GM12878 (cell line): ENCODE measurements at regions not wholly inside any gene's neighbourhood (a gene's known extent, or its start where the extent isn't known, plus 50 kb on each side); places are given as distances from the start of the nearest gene placed in this dataset.

ENCODE experiments used
- BACH1 ChIP-seq: fragments of 450-650 bp; IDR thresholded peaks from 2 replicates; pipeline ENCODE4 v1.6.1; 2017; ENCODE audit warnings: mild to moderate bottlenecking, borderline replicate concordance
- CREB1 ChIP-seq: IDR thresholded peaks from 2 replicates; pipeline ENCODE4 v1.6.1; 2012; ENCODE audit warnings: low read depth, mild to moderate bottlenecking, inconsistent platforms
- ETV6 ChIP-seq, 2 experiments: fragments of 450-650 bp in 1 of 2; IDR thresholded peaks in 1 of 2; conservative IDR thresholded peaks in 1 of 2; 2 replicates each; pipeline ENCODE4 v1.6.1; 2014; ENCODE audit warnings: antibody characterized with exemption in 1 of 2, borderline replicate concordance in 1 of 2, low read depth in 1 of 2, mild to moderate bottlenecking in 1 of 2, moderate library complexity in 1 of 2
- EZH2 ChIP-seq: IDR thresholded peaks from 2 replicates; pipeline ENCODE4 v1.6.1; 2012; ENCODE audit warnings: low read depth, mild to moderate bottlenecking, control low read depth, inconsistent platforms, low read length, borderline replicate concordance; ENCODE audit not compliant: control insufficient read depth
- KDM1A ChIP-seq: fragments of 200-600 bp; sonication (generic); IDR thresholded peaks from 2 replicates; pipeline ENCODE4 v1.6.1; 2016; ENCODE audit warnings: borderline replicate concordance
- POLR2A ChIP-seq: IDR thresholded peaks from 2 replicates; pipeline ENCODE4 v1.6.1; 2011; ENCODE audit warnings: low read depth, mild to moderate bottlenecking, low read length
- POLR2AphosphoS5 ChIP-seq: IDR thresholded peaks from 2 replicates; pipeline ENCODE4 v1.6.1; 2011; ENCODE audit warnings: mild to moderate bottlenecking, low read length, inconsistent platforms
- SMC3 ChIP-seq: IDR thresholded peaks from 2 replicates; pipeline ENCODE4 v1.6.1; 2011; ENCODE audit warnings: low read length, improper control_type of control experiment, borderline replicate concordance
- SPI1 ChIP-seq: IDR thresholded peaks from 2 replicates; pipeline ENCODE4 v1.6.1; 2011; ENCODE audit warnings: low read depth, mild to moderate bottlenecking, low read length, moderate library complexity, borderline replicate concordance; ENCODE audit not compliant: insufficient read depth
- SUPT20H ChIP-seq: IDR thresholded peaks from 2 replicates; pipeline ENCODE4 v1.6.1; 2011; ENCODE audit warnings: low read depth, mild to moderate bottlenecking, low read length, moderate library complexity, borderline replicate concordance; ENCODE audit not compliant: control insufficient read depth
- TAF1 ChIP-seq: IDR thresholded peaks from 2 replicates; pipeline ENCODE4 v1.6.1; 2011; ENCODE audit warnings: mild to moderate bottlenecking, low read depth, low read length, borderline replicate concordance
- ZNF384 ChIP-seq: IDR thresholded peaks from 2 replicates; pipeline ENCODE4 v1.6.1; 2012; ENCODE audit warnings: low read depth, mild to moderate bottlenecking, low read length, improper control_type of control experiment, borderline replicate concordance
- ZSCAN29 ChIP-seq: fragments of 450-650 bp; IDR thresholded peaks from 2 replicates; pipeline ENCODE4 v1.6.1; 2017; ENCODE audit warnings: mild to moderate bottlenecking, moderate library complexity
- TF ChIP-seq, protein P1 (sequence below), 3 experiments: IDR thresholded peaks in 2 of 3; conservative IDR thresholded peaks in 1 of 3; 2 replicates each; pipeline ENCODE4 v1.5.1; 2011; ENCODE audit warnings: low read depth in 3 of 3, low read length in 3 of 3, mild to moderate bottlenecking in 3 of 3, control low read depth in 2 of 3, moderate library complexity in 2 of 3, inconsistent platforms in 1 of 3, mixed read lengths in 1 of 3; ENCODE audit not compliant: control insufficient read depth in 2 of 3, insufficient read depth in 1 of 3; ENCODE audit errors: extremely low read depth in 1 of 3

DNA sequence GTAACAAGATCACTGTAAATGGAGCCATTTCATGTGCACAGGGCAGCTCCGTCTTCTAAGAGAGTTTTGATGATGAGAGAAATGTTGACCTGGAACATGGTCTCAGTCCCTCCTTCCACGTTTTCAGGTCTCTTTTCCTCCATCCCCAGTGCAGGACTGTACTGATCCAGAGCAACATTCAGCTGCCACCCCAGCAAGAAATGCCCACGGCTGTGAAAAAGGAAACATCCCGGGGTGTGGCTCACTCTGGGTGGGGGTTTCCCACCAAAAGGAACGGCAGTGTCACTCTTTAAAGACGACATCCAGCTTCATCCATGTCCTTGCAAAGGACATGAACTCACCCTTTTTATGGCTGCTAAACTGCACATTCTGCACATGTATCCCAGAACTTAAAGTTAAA is 92.6 kb downstream of the ERMARD start:
- TF ChIP-seq SPI1 (no peak), POLR2A (no peak), POLR2AphosphoS5 (no peak), CREB1 (no peak), SUPT20H (no peak), KDM1A (no peak), TAF1 (no peak), EZH2 (no peak), ZNF384 (no peak), BACH1 (no peak), SMC3 (no peak), ETV6 (conservative IDR thresholded peaks at IDR 0.05 in 1 of 2, IDR thresholded peaks at IDR 0.05 in 1 of 2; ENCODE audit: borderline replicate concordance in 1 of 2, low read depth in 1 of 2) (no peak), ZSCAN29 (no peak)
- TF ChIP-seq, protein P1, sequence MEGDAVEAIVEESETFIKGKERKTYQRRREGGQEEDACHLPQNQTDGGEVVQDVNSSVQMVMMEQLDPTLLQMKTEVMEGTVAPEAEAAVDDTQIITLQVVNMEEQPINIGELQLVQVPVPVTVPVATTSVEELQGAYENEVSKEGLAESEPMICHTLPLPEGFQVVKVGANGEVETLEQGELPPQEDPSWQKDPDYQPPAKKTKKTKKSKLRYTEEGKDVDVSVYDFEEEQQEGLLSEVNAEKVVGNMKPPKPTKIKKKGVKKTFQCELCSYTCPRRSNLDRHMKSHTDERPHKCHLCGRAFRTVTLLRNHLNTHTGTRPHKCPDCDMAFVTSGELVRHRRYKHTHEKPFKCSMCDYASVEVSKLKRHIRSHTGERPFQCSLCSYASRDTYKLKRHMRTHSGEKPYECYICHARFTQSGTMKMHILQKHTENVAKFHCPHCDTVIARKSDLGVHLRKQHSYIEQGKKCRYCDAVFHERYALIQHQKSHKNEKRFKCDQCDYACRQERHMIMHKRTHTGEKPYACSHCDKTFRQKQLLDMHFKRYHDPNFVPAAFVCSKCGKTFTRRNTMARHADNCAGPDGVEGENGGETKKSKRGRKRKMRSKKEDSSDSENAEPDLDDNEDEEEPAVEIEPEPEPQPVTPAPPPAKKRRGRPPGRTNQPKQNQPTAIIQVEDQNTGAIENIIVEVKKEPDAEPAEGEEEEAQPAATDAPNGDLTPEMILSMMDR (IDR thresholded peaks at IDR 0.05 in 2 of 3, conservative IDR thresholded peaks at IDR 0.05 in 1 of 3; ENCODE audit: control insufficient read depth in 2 of 3, extremely low read depth in 1 of 3, insufficient read depth in 1 of 3, low read depth in 3 of 3, low read length in 3 of 3), result no peak
